Lower leg skin (tissue), 4 donors: ENCODE measurements at regions not wholly inside any gene's neighbourhood (a gene's known extent, or its start where the extent isn't known, plus 50 kb on each side); places are given as distances from the start of the nearest gene placed in this dataset.

Source experiments
- DNase-seq, 2 donors: peaks; one replicate each; pipeline ENCODE4 v3.0.0-alpha.2; 2019; ENCODE audit warnings: low spot score in 2 of 2
- H3K4me3 ChIP-seq: fragments of 200-600 bp; sonication (generic); 2 replicates; pipeline ENCODE4 v1.5.1; 2017; ENCODE audit warnings: mild to moderate bottlenecking, low read depth; ENCODE audit not compliant: poor library complexity, severe bottlenecking
- CTCF ChIP-seq, 3 donors: fragments of 450-650 bp; IDR thresholded peaks; one replicate each; pipeline ENCODE4 v1.5.1; 2016; ENCODE audit warnings: antibody characterized with exemption in 3 of 3, mild to moderate bottlenecking in 3 of 3, moderate library complexity in 2 of 3
- POLR2A ChIP-seq, 2 donors: fragments of 450-650 bp; IDR thresholded peaks; one replicate each; pipeline ENCODE4 v1.6.1; 2016 to 2017; ENCODE audit warnings: antibody characterized with exemption in 2 of 2, mild to moderate bottlenecking in 1 of 2, moderate library complexity in 1 of 2
- WGBS, 2 donors: methylation state at CpG; one replicate each; pipeline ENCODE4 v1.1.5; 2018; 5-methylcytosine and 5-hydroxymethylcytosine counted together
- intact Hi-C: fragments of 100-400 bp; cut with DNase I; formaldehyde crosslinking; loops from one replicate; pipeline ENCODE4 v1.15.0; 2023; ENCODE audit warnings: low total_unique reads

DNA sequence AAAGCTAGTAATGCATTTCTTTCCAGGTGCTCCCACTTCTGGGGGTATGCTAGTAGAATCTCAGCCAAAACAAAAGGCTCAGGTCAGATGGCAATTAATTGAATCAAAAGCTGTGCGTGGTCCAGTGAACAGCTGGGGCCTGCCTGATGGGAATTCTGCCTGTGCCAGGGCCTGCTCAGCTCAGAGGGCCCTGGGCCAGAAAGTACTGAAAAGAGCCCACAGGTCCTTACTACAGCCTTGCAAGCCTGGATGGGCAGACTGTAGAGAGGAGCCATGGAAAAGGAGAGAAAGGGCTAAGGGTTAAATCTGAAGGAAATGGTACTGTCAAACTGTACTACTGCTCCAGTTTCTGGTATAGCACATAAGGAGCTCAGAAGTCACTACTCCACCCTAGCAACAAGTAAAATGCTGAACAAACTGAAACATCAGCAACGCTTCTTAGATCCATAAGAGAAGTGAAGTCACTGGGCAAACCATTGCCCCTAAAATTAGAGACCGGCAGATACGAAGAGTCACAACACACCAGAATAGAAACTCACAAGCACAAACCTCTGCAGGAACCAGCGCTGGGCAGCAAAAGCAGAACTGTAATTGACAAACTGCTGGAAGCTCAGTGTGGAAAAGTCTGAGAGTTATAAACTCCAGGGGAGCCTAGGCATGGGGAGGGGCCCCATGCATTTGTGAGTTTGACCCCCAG lies 121.1 kb upstream of the SYT6 start:
- 84 to 85% methylated on average over 5 of the region's 5 CpGs for WGBS, 2 donors
- no peak for DNase-seq
- no peak overlapping the region for H3K4me3 ChIP-seq
- no peak for TF ChIP-seq CTCF (IDR thresholded peaks at IDR 0.05)
- intact Hi-C loops = no loop called here

DNA sequence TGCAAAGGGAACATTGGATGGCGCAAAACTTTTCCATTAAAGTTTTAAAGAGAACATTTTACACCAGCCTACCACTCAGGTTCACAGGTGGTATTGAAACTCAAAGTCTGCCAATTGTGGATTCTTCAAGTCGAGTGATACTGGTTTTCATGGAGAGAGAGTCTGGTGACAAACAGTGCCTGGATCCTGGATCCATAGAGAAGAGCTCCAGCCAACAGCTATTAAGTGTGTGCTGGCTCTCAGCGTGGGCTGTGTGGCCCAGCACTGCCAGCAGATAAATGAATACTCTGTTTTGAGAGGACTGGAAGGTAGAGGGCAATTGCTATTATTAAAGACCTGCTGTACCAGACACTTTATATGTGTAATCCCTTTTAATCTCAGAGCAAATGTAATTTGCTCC lies 118.9 kb upstream of the SYT6 start:
- intact Hi-C loops = no loop called here
- WGBS, 2 donors = 67 to 69% methylated on average over 3 of the region's 3 CpGs

DNA sequence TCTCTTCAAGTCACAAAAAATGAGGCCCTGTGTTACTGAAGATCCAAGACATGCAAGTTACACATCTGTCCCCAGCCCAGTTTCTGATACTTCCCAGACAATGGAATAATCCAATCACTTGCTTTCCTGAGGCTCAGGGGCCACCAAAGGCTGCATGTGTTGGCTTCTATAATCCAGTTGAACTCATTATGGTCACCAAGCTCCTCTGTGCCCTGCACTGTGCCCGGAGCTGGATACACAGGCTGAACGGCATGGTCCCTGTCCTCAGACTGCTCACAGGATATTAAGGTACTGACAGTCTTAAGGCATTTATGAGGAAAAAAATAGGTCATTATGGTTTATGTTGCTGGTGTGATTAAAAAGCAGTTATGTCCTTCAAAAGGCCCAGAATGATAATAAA lies 117.0 kb upstream of the SYT6 start:
- intact Hi-C loops = no loop called here
- TF ChIP-seq POLR2A (IDR thresholded peaks at IDR 0.05) = no peak
- TF ChIP-seq CTCF (IDR thresholded peaks at IDR 0.05) = no peak
- no peak for DNase-seq
- 91 to 95% methylated on average over 2 of the region's 2 CpGs for WGBS, 2 donors
- no peak overlapping the region for H3K4me3 ChIP-seq

More for the DNA sequence above, 118.9 kb upstream of the SYT6 start:
- TF ChIP-seq POLR2A (IDR thresholded peaks at IDR 0.05) = no peak
- no peak for DNase-seq
- H3K4me3 ChIP-seq = no peak overlapping the region

DNA sequence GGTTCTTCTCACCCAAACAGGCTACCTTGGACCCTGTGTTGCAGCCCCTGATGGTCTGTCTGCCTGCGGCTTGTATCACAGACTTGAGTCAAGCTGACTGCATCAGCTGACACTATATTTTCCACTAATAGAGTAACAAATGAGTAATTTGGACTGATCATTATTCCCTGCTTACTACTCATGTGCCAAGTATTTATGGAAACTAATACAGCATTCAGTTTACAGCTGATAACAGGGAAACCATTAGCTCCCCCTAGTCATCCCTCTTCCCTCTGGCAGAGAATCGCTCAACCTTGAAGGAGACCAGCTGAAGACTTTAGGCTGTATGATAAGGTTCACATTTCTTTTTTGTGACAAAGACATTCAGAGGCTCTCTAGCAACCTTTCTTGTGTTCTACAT lies 116.6 kb upstream of the SYT6 start:
- TF ChIP-seq POLR2A (IDR thresholded peaks at IDR 0.05) (no peak), CTCF (IDR thresholded peaks at IDR 0.05) (no peak)
- 80 to 85% methylated on average over 2 of the region's 2 CpGs for WGBS, 2 donors
- no peak for DNase-seq
- intact Hi-C loops = no loop called here
- no peak overlapping the region for H3K4me3 ChIP-seq

DNA sequence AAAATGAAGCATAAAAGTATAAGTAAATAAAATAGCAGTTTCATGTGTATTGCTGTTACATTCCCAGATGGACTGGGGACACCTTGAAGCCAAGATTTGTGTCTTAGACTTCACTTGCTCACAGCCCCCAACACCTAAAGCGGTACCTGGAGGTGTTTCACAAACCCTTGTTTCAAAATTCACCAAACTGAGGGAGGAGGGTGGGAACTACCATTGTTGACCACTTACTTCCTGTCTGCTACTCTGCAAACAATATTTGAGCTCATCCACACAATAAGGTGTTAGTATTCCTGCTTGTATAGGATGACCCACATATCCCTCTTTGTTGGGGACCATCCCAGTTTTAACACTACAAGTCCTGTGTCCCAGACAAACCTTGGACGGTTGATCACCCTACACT lies 115.9 kb upstream of the SYT6 start:
- TF ChIP-seq CTCF (IDR thresholded peaks at IDR 0.05) = no peak
- TF ChIP-seq POLR2A (IDR thresholded peaks at IDR 0.05) = no peak
- no peak for DNase-seq
- intact Hi-C loops = no loop called here
- WGBS, 2 donors = 92 to 93% methylated on average over 2 of the region's 2 CpGs
- H3K4me3 ChIP-seq = no peak overlapping the region

- no peak overlapping the region for H3K4me3 ChIP-seq
- intact Hi-C loops = no loop called here
- WGBS, 2 donors = 72 to 86% methylated on average over 3 of the region's 3 CpGs
- no peak for TF ChIP-seq POLR2A (IDR thresholded peaks at IDR 0.05)
- no peak for TF ChIP-seq CTCF (IDR thresholded peaks at IDR 0.05)
- no peak for DNase-seq
Measured at GRCh38 chr1:114263343-114263742, 109.7 kb upstream of the SYT6 start.
